Endothelial cell (in vitro differentiated cells): ENCODE measurements at regions not wholly inside any gene's neighbourhood (a gene's known extent, or its start where the extent isn't known, plus 50 kb on each side); places are given as distances from the start of the nearest gene placed in this dataset.

Source experiments
- DNase-seq: peaks from one replicate; pipeline ENCODE4 v3.0.0; 2021; ENCODE audit warnings: low spot score
- H3K27ac Mint-ChIP-seq: one replicate; pipeline ENCODE4 v1.8.0; 2021; ENCODE audit warnings: mixed read lengths, inconsistent platforms; ENCODE audit not compliant: unreplicated experiment
- H3K27me3 Mint-ChIP-seq: one replicate; pipeline ENCODE4 v1.8.0; 2021; ENCODE audit warnings: mild to moderate bottlenecking, moderate library complexity, mixed read lengths, inconsistent platforms; ENCODE audit not compliant: unreplicated experiment
- H3K36me3 Mint-ChIP-seq: one replicate; pipeline ENCODE4 v1.8.0; 2021; ENCODE audit warnings: mild to moderate bottlenecking, low read depth, mixed read lengths, inconsistent platforms; ENCODE audit not compliant: unreplicated experiment
- H3K4me1 Mint-ChIP-seq: one replicate; pipeline ENCODE4 v1.8.0; 2021; ENCODE audit warnings: mild to moderate bottlenecking, mixed read lengths, inconsistent platforms; ENCODE audit not compliant: unreplicated experiment
- H3K4me3 Mint-ChIP-seq: one replicate; pipeline ENCODE4 v1.8.0; 2021; ENCODE audit warnings: mild to moderate bottlenecking, mixed read lengths, inconsistent platforms; ENCODE audit not compliant: unreplicated experiment
- H3K9me3 Mint-ChIP-seq: one replicate; pipeline ENCODE4 v1.8.0; 2021; ENCODE audit warnings: mixed read lengths, inconsistent platforms; ENCODE audit not compliant: unreplicated experiment
- CTCF ChIP-seq: fragments of 200-600 bp; sonication (generic); IDR thresholded peaks from one replicate; pipeline ENCODE4 v1.5.0; 2021; ENCODE audit warnings: antibody characterized with exemption; ENCODE audit not compliant: unreplicated experiment

GRCh38 chr6:6923605-6924004 lies 184.2 kb upstream of the RREB1 start:
- Mint-ChIP-seq H3K9me3 (no peaks in the 10 kb centered on the region), H3K4me1 (peaks cover 5% of the 10 kb centered on the region), H3K4me3 (no peak overlapping the region), H3K27ac (no peak overlapping the region), H3K27me3 (peaks cover 3% of the 10 kb centered on the region), H3K36me3 (no peaks in the 10 kb centered on the region)
- TF ChIP-seq CTCF, result no peak
- no peak for DNase-seq

GRCh38 chr6:6924708-6925107 lies 183.1 kb upstream of the RREB1 start:
- TF ChIP-seq CTCF, result no peak
- no peaks in the 10 kb centered on the region for H3K9me3 Mint-ChIP-seq

GRCh38 chr6:6925391-6926164 lies 182.2 kb upstream of the RREB1 start:
- H3K4me3 Mint-ChIP-seq, result no peak overlapping the region
- H3K4me1 Mint-ChIP-seq, result peaks cover 8% of the 10 kb centered on the region
- H3K27me3 Mint-ChIP-seq, result no peaks in the 10 kb centered on the region
- no peak overlapping the region for H3K27ac Mint-ChIP-seq
- no peaks in the 10 kb centered on the region for H3K9me3 Mint-ChIP-seq
- no peak for TF ChIP-seq CTCF
- no peak for DNase-seq
- no peaks in the 10 kb centered on the region for H3K36me3 Mint-ChIP-seq

More at GRCh38 chr6:6924708-6925107, 183.1 kb upstream of the RREB1 start:
- no peak overlapping the region for H3K27ac Mint-ChIP-seq
- DNase-seq, result no peak
- peaks cover 3% of the 10 kb centered on the region for H3K27me3 Mint-ChIP-seq
- H3K36me3 Mint-ChIP-seq, result no peaks in the 10 kb centered on the region
- H3K4me1 Mint-ChIP-seq, result peaks cover 5% of the 10 kb centered on the region
- no peak overlapping the region for H3K4me3 Mint-ChIP-seq

GRCh38 chr6:6926856-6927255 lies 180.9 kb upstream of the RREB1 start:
- no peak overlapping the region for H3K27ac Mint-ChIP-seq
- H3K27me3 Mint-ChIP-seq, result no peaks in the 10 kb centered on the region
- no peak overlapping the region for H3K4me3 Mint-ChIP-seq
- DNase-seq, result no peak
- H3K9me3 Mint-ChIP-seq, result no peaks in the 10 kb centered on the region
- no peaks in the 10 kb centered on the region for H3K36me3 Mint-ChIP-seq
- peaks cover 8% of the 10 kb centered on the region for H3K4me1 Mint-ChIP-seq
- no peak for TF ChIP-seq CTCF

- Mint-ChIP-seq H3K9me3 (no peaks in the 10 kb centered on the region), H3K36me3 (no peaks in the 10 kb centered on the region), H3K4me3 (no peak overlapping the region), H3K27ac (no peak overlapping the region), H3K27me3 (peaks cover 1% of the 10 kb centered on the region), H3K4me1 (peaks cover 8% of the 10 kb centered on the region)
- no peak for TF ChIP-seq CTCF
- no peak for DNase-seq
Observed at GRCh38 chr6:6927521-6928361, 180.0 kb upstream of the RREB1 start.
